OCI-LY3 (cell line): ENCODE measurements at regions not wholly inside any gene's neighbourhood (a gene's known extent, or its start where the extent isn't known, plus 50 kb on each side); places are given as distances from the start of the nearest gene placed in this dataset.

Source experiments
- H2AFZ ChIP-seq: fragments of 200-600, 300-600 bp; shearing (Covaris generic); 2 replicates; pipeline ENCODE4 v1.6.0; 2014; ENCODE audit warnings: antibody characterized with exemption, low read depth, low read length
- H3K27ac ChIP-seq: fragments of 200-600, 300-600 bp; sonication (generic); 2 replicates; pipeline ENCODE4 v1.5.1; 2014; ENCODE audit warnings: mild to moderate bottlenecking, low read length, moderate library complexity, mixed read lengths
- H3K27me3 ChIP-seq: fragments of 200-600, 300-600 bp; sonication (generic); 2 replicates; pipeline ENCODE4 v1.6.1; 2014; ENCODE audit warnings: low read depth, low read length, mixed read lengths
- H3K36me3 ChIP-seq: fragments of 200-600, 300-600 bp; sonication (generic); replicated peaks from 2 replicates; pipeline ENCODE3; 2014; ENCODE audit warnings: low read depth, low read length, mixed read lengths
- H3K4me1 ChIP-seq: fragments of 300-600, 200-600 bp; sonication (generic); 2 replicates; pipeline ENCODE4 v1.6.1; 2014; ENCODE audit warnings: low read length, mixed read lengths
- H3K4me2 ChIP-seq: fragments of 200-600, 300-600 bp; sonication (generic); 2 replicates; pipeline ENCODE4 v1.6.1; 2014; ENCODE audit warnings: low read length, mixed read lengths
- H3K4me3 ChIP-seq: fragments of 300-600, 200-600 bp; sonication (generic); 2 replicates; pipeline ENCODE4 v1.5.1; 2014; ENCODE audit warnings: antibody characterized with exemption, mild to moderate bottlenecking, low read length, moderate library complexity
- H3K79me2 ChIP-seq: fragments of 300-600, 200-600 bp; shearing (Covaris generic); 2 replicates; pipeline ENCODE4 v1.6.1; 2014; ENCODE audit warnings: mild to moderate bottlenecking, low read length, mixed read lengths
- H3K9ac ChIP-seq: fragments of 300-600, 200-600 bp; shearing (Covaris generic); 2 replicates; pipeline ENCODE4 v1.6.0; 2014; ENCODE audit warnings: mild to moderate bottlenecking, low read length, moderate library complexity
- H3K9me3 ChIP-seq: fragments of 200-600, 300-600 bp; shearing (Covaris generic); 2 replicates; pipeline ENCODE4 v1.6.1; 2014; ENCODE audit warnings: low read length, mixed read lengths; ENCODE audit not compliant: insufficient read depth
- H4K20me1 ChIP-seq: fragments of 200-600, 300-600 bp; sonication (generic); 2 replicates; pipeline ENCODE4 v1.6.1; 2016; ENCODE audit warnings: low read length, mixed read lengths; ENCODE audit not compliant: insufficient read depth
- CTCF ChIP-seq: fragments of 200-600, 300-600 bp; sonication (generic); IDR thresholded peaks from 2 replicates; pipeline ENCODE4 v1.5.1; 2014; ENCODE audit warnings: antibody characterized with exemption, low read length, low read depth
- EZH2phosphoT487 ChIP-seq: fragments of 200-600 bp; shearing (Covaris generic); IDR thresholded peaks from 2 replicates; pipeline ENCODE4 v1.6.1; 2018; ENCODE audit warnings: antibody characterized with exemption, mixed run types, low read depth

- Histone ChIP-seq H3K36me3 (no peaks in the 10 kb centered on the region), H3K4me3 (no peak overlapping the region), H3K27ac (no peak overlapping the region), H3K9ac (no peak overlapping the region), H3K4me1 (no peaks in the 10 kb centered on the region), H3K9me3 (no peaks in the 10 kb centered on the region), H3K4me2 (no peak overlapping the region), H3K79me2 (no peaks in the 10 kb centered on the region), H3K27me3 (0 out of 2 replicates have a peak, but pooled peaks cover 3% of the 10 kb centered on the region), H2AFZ (no peak overlapping the region), H4K20me1 (no peaks in the 10 kb centered on the region)
- no peak for TF ChIP-seq CTCF
- TF ChIP-seq EZH2phosphoT487: no peak
These were observed 333.0 kb downstream of the TNS1 start for GRCh38 chr2:217669831-217670230.

- Histone ChIP-seq H3K4me3 (no peak overlapping the region), H2AFZ (no peak overlapping the region), H3K9me3 (no peaks in the 10 kb centered on the region), H3K4me1 (no peaks in the 10 kb centered on the region), H4K20me1 (no peaks in the 10 kb centered on the region), H3K9ac (no peak overlapping the region), H3K4me2 (no peak overlapping the region), H3K36me3 (no peaks in the 10 kb centered on the region), H3K27me3 (0 out of 2 replicates have a peak, but pooled peaks cover 3% of the 10 kb centered on the region), H3K79me2 (no peaks in the 10 kb centered on the region), H3K27ac (no peak overlapping the region)
- TF ChIP-seq EZH2phosphoT487 (no peak), CTCF (no peak)
These were observed 335.3 kb downstream of the TNS1 start for GRCh38 chr2:217667512-217667911.

GRCh38 chr2:217667035-217667434 is 335.8 kb downstream of the TNS1 start:
- H2AFZ ChIP-seq: no peak overlapping the region

GRCh38 chr2:217666338-217666737 is 336.5 kb downstream of the TNS1 start:
- Histone ChIP-seq H3K36me3 (no peaks in the 10 kb centered on the region), H3K27me3 (0 out of 2 replicates have a peak, but pooled peaks cover 3% of the 10 kb centered on the region), H4K20me1 (no peaks in the 10 kb centered on the region), H3K4me3 (no peak overlapping the region), H3K27ac (no peak overlapping the region), H3K79me2 (no peaks in the 10 kb centered on the region), H3K9me3 (no peaks in the 10 kb centered on the region), H3K4me1 (no peaks in the 10 kb centered on the region), H3K9ac (no peak overlapping the region), H2AFZ (no peak overlapping the region), H3K4me2 (no peak overlapping the region)
- TF ChIP-seq CTCF: no peak
- no peak for TF ChIP-seq EZH2phosphoT487

More at GRCh38 chr2:217667035-217667434, 335.8 kb downstream of the TNS1 start:
- Histone ChIP-seq H3K27ac (no peak overlapping the region), H3K36me3 (no peaks in the 10 kb centered on the region), H3K27me3 (0 out of 2 replicates have a peak, but pooled peaks cover 3% of the 10 kb centered on the region), H3K9me3 (no peaks in the 10 kb centered on the region), H3K9ac (no peak overlapping the region), H3K4me1 (no peaks in the 10 kb centered on the region), H3K4me2 (no peak overlapping the region), H3K4me3 (no peak overlapping the region), H4K20me1 (no peaks in the 10 kb centered on the region), H3K79me2 (no peaks in the 10 kb centered on the region)
- TF ChIP-seq EZH2phosphoT487: no peak
- TF ChIP-seq CTCF: no peak
